CD14-positive monocyte (primary cell): ENCODE measurements at regions not wholly inside any gene's neighbourhood (a gene's known extent, or its start where the extent isn't known, plus 50 kb on each side); places are given as distances from the start of the nearest gene placed in this dataset.

Source experiments
- DNase-seq, 3 donors: peaks; one replicate each; pipeline ENCODE4 v3.0.0-alpha.2; 2011 to 2022
- H2AFZ ChIP-seq: 2 replicates; pipeline ENCODE4 v1.6.0; 2012; ENCODE audit warnings: mild to moderate bottlenecking, low read depth, low read length, inconsistent platforms; ENCODE audit not compliant: insufficient read depth, poor library complexity, severe bottlenecking
- H3K27ac ChIP-seq, 2 donors: 1 replicate in 1 of 2; 2 replicates in 1 of 2; pipeline ENCODE4 v1.5.1; 2012 to 2013; ENCODE audit warnings: low read length in 2 of 2, control low read depth in 1 of 2, inconsistent platforms in 1 of 2, low read depth in 1 of 2, mild to moderate bottlenecking in 1 of 2
- H3K27me3 ChIP-seq, 2 donors: one replicate each; pipeline versions ENCODE4 v1.6.0 to v1.6.1; 2011 to 2013; ENCODE audit warnings: low read length in 2 of 2; ENCODE audit not compliant: control insufficient read depth in 2 of 2, insufficient read depth in 2 of 2
- H3K36me3 ChIP-seq, 2 donors: replicated peaks in 1 of 2; 1 replicate in 1 of 2; 2 replicates in 1 of 2; pipeline versions ENCODE4 v1.5.1 to v1.6.1; 2012 to 2013; ENCODE audit warnings: low read length in 2 of 2, control low read depth in 1 of 2, inconsistent platforms in 1 of 2, mild to moderate bottlenecking in 1 of 2; ENCODE audit not compliant: insufficient read depth in 2 of 2, control insufficient read depth in 1 of 2
- H3K4me1 ChIP-seq, 2 donors: 1 replicate in 1 of 2; 2 replicates in 1 of 2; pipeline versions ENCODE4 v1.5.1 to v1.6.1; 2012 to 2013; ENCODE audit warnings: low read length in 2 of 2, control low read depth in 1 of 2, inconsistent platforms in 1 of 2, mild to moderate bottlenecking in 1 of 2, moderate library complexity in 1 of 2; ENCODE audit not compliant: insufficient read depth in 2 of 2, control insufficient read depth in 1 of 2
- H3K4me2 ChIP-seq: replicated peaks from 2 replicates; pipeline ENCODE3; 2012; ENCODE audit warnings: low read length, moderate library complexity, mild to moderate bottlenecking; ENCODE audit not compliant: poor library complexity, severe bottlenecking; ENCODE audit errors: extremely low read depth
- H3K4me3 ChIP-seq, 3 experiments: fragments of 200-600 bp in 1 of 3; sonication (generic) in 1 of 3; replicated peaks in 1 of 3; 1 replicate in 2 of 3; 2 replicates in 1 of 3; pipeline ENCODE4 v1.5.1; 2011 to 2013; ENCODE audit warnings: low read length in 3 of 3, mild to moderate bottlenecking in 3 of 3, control low read depth in 2 of 3, low read depth in 2 of 3, inconsistent platforms in 1 of 3, moderate library complexity in 1 of 3
- H3K79me2 ChIP-seq: 2 replicates; pipeline ENCODE4 v1.6.0; 2012; ENCODE audit warnings: mild to moderate bottlenecking, control low read depth, inconsistent platforms, low read length, moderate library complexity; ENCODE audit not compliant: insufficient read depth
- H3K9ac ChIP-seq: 2 replicates; pipeline ENCODE4 v1.6.0; 2017; ENCODE audit warnings: low read length, mild to moderate bottlenecking; ENCODE audit not compliant: insufficient read depth, poor library complexity, severe bottlenecking
- H3K9me3 ChIP-seq, 2 donors: replicated peaks in 1 of 2; 1 replicate in 1 of 2; 2 replicates in 1 of 2; pipeline versions ENCODE4 v1.5.1 to v1.6.1; 2012 to 2013; ENCODE audit warnings: low read length in 2 of 2, control low read depth in 1 of 2; ENCODE audit not compliant: control insufficient read depth in 1 of 2, insufficient read depth in 1 of 2
- H4K20me1 ChIP-seq: 2 replicates; pipeline ENCODE4 v1.6.0; 2012; ENCODE audit warnings: mild to moderate bottlenecking, low read length, control low read depth, moderate library complexity; ENCODE audit not compliant: insufficient read depth
- H3K27ac Mint-ChIP-seq, 7 donors: one replicate each; pipeline ENCODE4 v1.8.0; 2020; ENCODE audit warnings: mild to moderate bottlenecking in 7 of 7, mixed read lengths in 7 of 7, moderate library complexity in 6 of 7, inconsistent platforms in 2 of 7
- H3K27me3 Mint-ChIP-seq, 3 donors: one replicate each; pipeline ENCODE4 v1.8.0; 2021 to 2022; ENCODE audit warnings: low read depth in 3 of 3, mild to moderate bottlenecking in 3 of 3, mixed read lengths in 3 of 3, moderate library complexity in 3 of 3, inconsistent platforms in 1 of 3
- H3K36me3 Mint-ChIP-seq, 2 donors: one replicate each; pipeline ENCODE4 v1.8.0; 2020; ENCODE audit warnings: mixed read lengths in 2 of 2, inconsistent platforms in 1 of 2, mild to moderate bottlenecking in 1 of 2
- H3K4me1 Mint-ChIP-seq: one replicate; pipeline ENCODE4 v1.8.0; 2020; ENCODE audit warnings: mild to moderate bottlenecking, mixed read lengths
- H3K4me3 Mint-ChIP-seq, 2 donors: one replicate each; pipeline ENCODE4 v1.8.0; 2020; ENCODE audit warnings: mild to moderate bottlenecking in 2 of 2, mixed read lengths in 2 of 2, moderate library complexity in 1 of 2
- H3K9me3 Mint-ChIP-seq, 7 donors: one replicate each; pipeline ENCODE4 v1.8.0; 2020 to 2022; ENCODE audit warnings: mixed read lengths in 7 of 7, mild to moderate bottlenecking in 6 of 7, moderate library complexity in 6 of 7, inconsistent platforms in 2 of 7
- CTCF ChIP-seq: fragments of 200-600 bp; IDR thresholded peaks from one replicate; pipeline ENCODE4 v1.8.0; 2022; ENCODE audit warnings: antibody characterized with exemption, mild to moderate bottlenecking
- WGBS: methylation state at CpG from one replicate; pipeline ENCODE4 v1.1.5; 2013; ENCODE audit warnings: missing lambda C conversion rate; ENCODE audit not compliant: insufficient coverage; 5-methylcytosine and 5-hydroxymethylcytosine counted together
- intact Hi-C, 2 donors: fragments of 100-400 bp; cut with micrococcal nuclease; formaldehyde crosslinking; loops; one replicate each; pipeline versions ENCODE4 v1.15.0 to v1.15.1; 2023

DNA sequence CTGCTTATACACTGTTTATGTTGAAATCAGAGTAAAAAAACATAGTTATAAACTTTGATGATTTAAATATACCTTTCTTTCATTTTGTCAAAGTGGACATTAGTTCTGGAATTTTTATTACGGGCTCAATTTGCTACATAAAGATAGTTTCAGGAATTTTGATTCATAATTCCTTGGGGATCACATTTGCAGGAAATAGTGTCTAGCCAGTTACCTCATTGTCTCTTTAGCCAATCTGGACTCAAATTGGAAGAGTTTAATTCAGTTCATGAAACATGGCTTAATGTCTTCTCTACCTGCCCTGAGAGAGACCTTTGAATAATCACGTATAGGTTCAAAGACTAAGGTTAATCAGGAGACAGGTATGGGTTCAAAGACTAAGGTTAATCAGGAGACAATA is 262.6 kb downstream of the HGF start:
- no peak overlapping the region for H3K27ac Mint-ChIP-seq
- H3K9me3 Mint-ChIP-seq, result peaks cover 0 to 3% (median 0%) of the 10 kb centered on the region in 7 donors
- H3K27me3 ChIP-seq, result no peaks in the 10 kb centered on the region
- TF ChIP-seq CTCF, result no peak
- no peaks in the 10 kb centered on the region for H3K4me1 ChIP-seq
- H2AFZ ChIP-seq, result no peak overlapping the region
- H3K9ac ChIP-seq, result no peak overlapping the region
- H3K9me3 ChIP-seq, result no peaks in the 10 kb centered on the region
- no peak overlapping the region for H3K4me2 ChIP-seq
- no CpG with 5 or more reads among the region's 2 CpGs for WGBS
- no peaks in the 10 kb centered on the region for H3K36me3 ChIP-seq
- H3K27me3 Mint-ChIP-seq, result no peaks in the 10 kb centered on the region
- DNase-seq, result no peak
- H3K4me3 Mint-ChIP-seq, result no peak overlapping the region
- no peak overlapping the region for H3K27ac ChIP-seq
- H4K20me1 ChIP-seq, result no peaks in the 10 kb centered on the region
- no peaks in the 10 kb centered on the region for H3K79me2 ChIP-seq
- H3K4me3 ChIP-seq, result no peak overlapping the region
- intact Hi-C loops, result loop anchor here in 1 of 2 donors (10.0 kb wide), 2 partner anchors 458 to 1068 kb away; no protein-coding TSS in a partner anchor
- H3K4me1 Mint-ChIP-seq, result no peaks in the 10 kb centered on the region
- H3K36me3 Mint-ChIP-seq, result no peaks in the 10 kb centered on the region

GRCh38 chr7:81506609-81507008 is 263.2 kb downstream of the HGF start:
- Mint-ChIP-seq H3K4me1 (no peaks in the 10 kb centered on the region), H3K4me3 (no peak overlapping the region), H3K27me3 (no peaks in the 10 kb centered on the region), H3K27ac (peak overlapping the region in 1 of 7 donors; percentile 30), H3K36me3 (no peaks in the 10 kb centered on the region), H3K9me3 (peaks cover 0 to 3% (median 0%) of the 10 kb centered on the region in 7 donors)
- Histone ChIP-seq H3K4me3 (no peak overlapping the region), H3K4me2 (no peak overlapping the region), H3K9me3 (no peaks in the 10 kb centered on the region), H3K9ac (no peak overlapping the region), H2AFZ (no peak overlapping the region), H3K27ac (no peak overlapping the region), H3K36me3 (no peaks in the 10 kb centered on the region), H3K79me2 (no peaks in the 10 kb centered on the region), H3K27me3 (no peaks in the 10 kb centered on the region), H4K20me1 (no peaks in the 10 kb centered on the region), H3K4me1 (no peaks in the 10 kb centered on the region)
- no peak for DNase-seq
- no CpG with 5 or more reads among the region's 1 CpG for WGBS
- TF ChIP-seq CTCF, result no peak
- intact Hi-C loops, result loop anchor here in 1 of 2 donors (10.0 kb wide), 2 partner anchors 458 to 1068 kb away; no protein-coding TSS in a partner anchor
